WTC11 (cell line): ENCODE measurements at regions not wholly inside any gene's neighbourhood (a gene's known extent, or its start where the extent isn't known, plus 50 kb on each side); places are given as distances from the start of the nearest gene placed in this dataset.

Source experiments
- CREB1 ChIP-seq: sonication (generic); formaldehyde crosslinking; IDR thresholded peaks from 2 replicates; pipeline ENCODE4 v1.8.0; 2023; ENCODE audit warnings: mild to moderate bottlenecking, missing genetic modification reagents
- CTCF ChIP-seq: fragments of 200-600 bp; IDR thresholded peaks from 2 replicates; pipeline ENCODE4 v1.8.0; 2022; ENCODE audit warnings: antibody characterized with exemption
- FOXP1 ChIP-seq: sonication (generic); formaldehyde crosslinking; IDR thresholded peaks from 2 replicates; pipeline ENCODE4 v1.8.0; 2022; ENCODE audit warnings: missing genetic modification reagents, mild to moderate bottlenecking, moderate library complexity, borderline replicate concordance
- ZBTB21 ChIP-seq: sonication (generic); formaldehyde crosslinking; IDR thresholded peaks from 2 replicates; pipeline ENCODE4 v1.8.1; 2023; ENCODE audit warnings: mild to moderate bottlenecking, missing genetic modification reagents, borderline replicate concordance

- no peak for TF ChIP-seq ZBTB21 (CRISPR knock-in tag)
- no peak for TF ChIP-seq CTCF
- TF ChIP-seq CREB1, result no peak
- TF ChIP-seq FOXP1 (CRISPR knock-in tag), result no peak
These were observed 1277.5 kb upstream of the CNTN5 start for GRCh38 chr11:97743205-97743742.
